ENCODE measurements at regions not wholly inside any gene's neighbourhood (a gene's known extent, or its start where the extent isn't known, plus 50 kb on each side); places are given as distances from the start of the nearest gene placed in this dataset.

- no peak overlapping the region for H3K4me2 ChIP-seq (ENCODE audit: low read depth, low read length)
- DNase-seq = no peak
Observed at GRCh38 chr1:87599569-87599968, 270.9 kb downstream of the LMO4 start.

GRCh38 chr1:87600055-87600850 is 271.6 kb downstream of the LMO4 start:
- Histone ChIP-seq H3K4me1 (ENCODE audit: low read length) (peaks cover 9% of the 10 kb centered on the region), H2AFZ (ENCODE audit: low read length) (no peak overlapping the region), H3K9me3 (replicated peaks; ENCODE audit: insufficient read depth, low read length) (no peaks in the 10 kb centered on the region), H3K27ac (ENCODE audit: low read length) (no peak overlapping the region), H3K79me2 (ENCODE audit: low read length) (no peaks in the 10 kb centered on the region), H3K4me3 (ENCODE audit: low read length) (no peak overlapping the region), H3F3A (ENCODE audit: insufficient read depth, low read length) (peaks cover 1% of the 10 kb centered on the region; the same call in 1 of the 2 replicates), H4K20me1 (ENCODE audit: insufficient read depth, low read length) (no peaks in the 10 kb centered on the region), H3K27me3 (replicated peaks; ENCODE audit: insufficient read depth, low read length) (no peaks in the 10 kb centered on the region), H3K9me2 (replicated peaks; ENCODE audit: insufficient read depth, low read length) (no peaks in the 10 kb centered on the region), H3K4me2 (ENCODE audit: low read depth, low read length) (no peak overlapping the region), H3K9ac (ENCODE audit: low read length) (no peak overlapping the region), H3K36me3 (replicated peaks; ENCODE audit: insufficient read depth, low read length) (no peaks in the 10 kb centered on the region)
- no peak for DNase-seq
- TF ChIP-seq EZH2phosphoT487 (IDR thresholded peaks at IDR 0.05; ENCODE audit: low read length) = no peak
- TF ChIP-seq EZH2 (optimal IDR thresholded peaks at IDR 0.05; ENCODE audit: low read depth, low read length) = no peak

More at GRCh38 chr1:87599569-87599968, 270.9 kb downstream of the LMO4 start:
- peaks cover 8% of the 10 kb centered on the region for H3F3A ChIP-seq (ENCODE audit: insufficient read depth, low read length)
- no peaks in the 10 kb centered on the region for H4K20me1 ChIP-seq (ENCODE audit: insufficient read depth, low read length)
- no peak overlapping the region for H3K9ac ChIP-seq (ENCODE audit: low read length)
- no peaks in the 10 kb centered on the region for H3K27me3 ChIP-seq (replicated peaks; ENCODE audit: insufficient read depth, low read length)
- H3K9me3 ChIP-seq (replicated peaks; ENCODE audit: insufficient read depth, low read length) = no peaks in the 10 kb centered on the region
- no peak overlapping the region for H3K4me3 ChIP-seq (ENCODE audit: low read length)
- no peaks in the 10 kb centered on the region for H3K36me3 ChIP-seq (replicated peaks; ENCODE audit: insufficient read depth, low read length)
- H3K9me2 ChIP-seq (replicated peaks; ENCODE audit: insufficient read depth, low read length) = no peaks in the 10 kb centered on the region
- TF ChIP-seq EZH2 (optimal IDR thresholded peaks at IDR 0.05; ENCODE audit: low read depth, low read length) = no peak
- TF ChIP-seq CTCF (IDR thresholded peaks at IDR 0.05; ENCODE audit: low read length) = no peak
- TF ChIP-seq EZH2phosphoT487 (IDR thresholded peaks at IDR 0.05; ENCODE audit: low read length) = no peak
- no peaks in the 10 kb centered on the region for H3K79me2 ChIP-seq (ENCODE audit: low read length)
- peaks cover 16% of the 10 kb centered on the region for H3K4me1 ChIP-seq (ENCODE audit: low read length)
- no peak overlapping the region for H3K27ac ChIP-seq (ENCODE audit: low read length)
- H2AFZ ChIP-seq (ENCODE audit: low read length) = no peak overlapping the region

- TF ChIP-seq EZH2phosphoT487 (IDR thresholded peaks at IDR 0.05; ENCODE audit: low read length) (no peak), EZH2 (optimal IDR thresholded peaks at IDR 0.05; ENCODE audit: low read depth, low read length) (no peak), CTCF (IDR thresholded peaks at IDR 0.05; ENCODE audit: low read length) (no peak)
- Histone ChIP-seq H3K4me2 (ENCODE audit: low read depth, low read length) (no peak overlapping the region), H2AFZ (ENCODE audit: low read length) (no peak overlapping the region)
Observed at GRCh38 chr1:87600854-87601253, 272.2 kb downstream of the LMO4 start.

GRCh38 chr1:87603626-87604025 is 274.9 kb downstream of the LMO4 start:
- H3K9me3 ChIP-seq (replicated peaks; ENCODE audit: insufficient read depth, low read length) = no peaks in the 10 kb centered on the region
- H3K4me3 ChIP-seq (ENCODE audit: low read length) = no peak overlapping the region
- no peak for DNase-seq
- no peak overlapping the region for H3K9ac ChIP-seq (ENCODE audit: low read length)
- no peaks in the 10 kb centered on the region for H3K27me3 ChIP-seq (replicated peaks; ENCODE audit: insufficient read depth, low read length)
- no peak overlapping the region for H2AFZ ChIP-seq (ENCODE audit: low read length)
- no peak overlapping the region for H3K4me2 ChIP-seq (ENCODE audit: low read depth, low read length)
- H3K9me2 ChIP-seq (replicated peaks; ENCODE audit: insufficient read depth, low read length) = no peaks in the 10 kb centered on the region
- TF ChIP-seq CTCF (IDR thresholded peaks at IDR 0.05; ENCODE audit: low read length) (no peak), EZH2phosphoT487 (IDR thresholded peaks at IDR 0.05; ENCODE audit: low read length) (no peak), EZH2 (optimal IDR thresholded peaks at IDR 0.05; ENCODE audit: low read depth, low read length) (no peak)
- no peaks in the 10 kb centered on the region for H4K20me1 ChIP-seq (ENCODE audit: insufficient read depth, low read length)
- no peaks in the 10 kb centered on the region for H3K36me3 ChIP-seq (replicated peaks; ENCODE audit: insufficient read depth, low read length)
- H3K79me2 ChIP-seq (ENCODE audit: low read length) = no peaks in the 10 kb centered on the region
- H3K4me1 ChIP-seq (ENCODE audit: low read length) = peaks cover 7% of the 10 kb centered on the region; the same call in 1 of the 2 replicates
- H3F3A ChIP-seq (ENCODE audit: insufficient read depth, low read length) = no peaks in the 10 kb centered on the region
- H3K27ac ChIP-seq (ENCODE audit: low read length) = no peak overlapping the region

More at GRCh38 chr1:87600854-87601253, 272.2 kb downstream of the LMO4 start:
- DNase-seq = no peak
- H3K36me3 ChIP-seq (replicated peaks; ENCODE audit: insufficient read depth, low read length) = no peaks in the 10 kb centered on the region
- H3K27ac ChIP-seq (ENCODE audit: low read length) = no peak overlapping the region
- no peaks in the 10 kb centered on the region for H4K20me1 ChIP-seq (ENCODE audit: insufficient read depth, low read length)
- H3K4me3 ChIP-seq (ENCODE audit: low read length) = no peak overlapping the region
- no peak overlapping the region for H3K9ac ChIP-seq (ENCODE audit: low read length)
- no peaks in the 10 kb centered on the region for H3F3A ChIP-seq (ENCODE audit: insufficient read depth, low read length)
- H3K9me3 ChIP-seq (replicated peaks; ENCODE audit: insufficient read depth, low read length) = no peaks in the 10 kb centered on the region
- H3K27me3 ChIP-seq (replicated peaks; ENCODE audit: insufficient read depth, low read length) = no peaks in the 10 kb centered on the region
- H3K79me2 ChIP-seq (ENCODE audit: low read length) = no peaks in the 10 kb centered on the region
- H3K4me1 ChIP-seq (ENCODE audit: low read length) = peaks cover 7% of the 10 kb centered on the region; the same call in 1 of the 2 replicates
- no peaks in the 10 kb centered on the region for H3K9me2 ChIP-seq (replicated peaks; ENCODE audit: insufficient read depth, low read length)
